GM13976 (cell line): ENCODE measurements at regions not wholly inside any gene's neighbourhood (a gene's known extent, or its start where the extent isn't known, plus 50 kb on each side); places are given as distances from the start of the nearest gene placed in this dataset.

Source experiments
- DNase-seq: peaks from one replicate; pipeline ENCODE4 v3.0.0; 2012; ENCODE audit warnings: low spot score
- in situ Hi-C: fragments of 300-500 bp; cut with MboI; formaldehyde crosslinking; loops from one replicate; pipeline ENCODE4 v1.12.0; 2022; ENCODE audit warnings: low sequenced_read_pairs, mixed read lengths, inconsistent platforms; ENCODE audit not compliant: unreplicated experiment
- TF ChIP-seq, protein P1 (sequence below): IDR thresholded peaks from 2 replicates; pipeline ENCODE4 v1.5.1; 2012; ENCODE audit warnings: borderline replicate concordance, mild to moderate bottlenecking; ENCODE audit not compliant: insufficient read depth; ENCODE audit errors: extremely low read depth, missing control alignments, control extremely low read depth

DNA sequence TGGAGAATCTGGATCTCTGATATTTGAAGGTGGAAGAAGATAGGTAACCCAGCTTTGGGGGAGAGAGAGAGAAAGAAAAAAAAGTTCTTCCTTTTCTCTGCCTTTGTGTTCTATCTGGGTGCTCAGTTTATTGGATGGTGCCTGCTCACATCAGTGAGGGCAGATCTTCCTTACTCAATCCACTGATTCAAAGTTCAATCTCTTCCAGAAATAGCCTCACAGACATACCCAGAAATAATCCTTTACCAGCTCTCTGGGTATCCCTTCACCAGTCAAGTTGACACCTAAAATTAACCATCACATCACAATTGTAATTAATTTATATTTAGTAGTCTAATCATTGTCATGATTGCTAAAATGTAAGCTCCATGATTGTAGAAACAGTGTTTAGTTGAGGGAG is 189.1 kb downstream of the EPM2A start:
- in situ Hi-C loops, result no loop called here

DNA sequence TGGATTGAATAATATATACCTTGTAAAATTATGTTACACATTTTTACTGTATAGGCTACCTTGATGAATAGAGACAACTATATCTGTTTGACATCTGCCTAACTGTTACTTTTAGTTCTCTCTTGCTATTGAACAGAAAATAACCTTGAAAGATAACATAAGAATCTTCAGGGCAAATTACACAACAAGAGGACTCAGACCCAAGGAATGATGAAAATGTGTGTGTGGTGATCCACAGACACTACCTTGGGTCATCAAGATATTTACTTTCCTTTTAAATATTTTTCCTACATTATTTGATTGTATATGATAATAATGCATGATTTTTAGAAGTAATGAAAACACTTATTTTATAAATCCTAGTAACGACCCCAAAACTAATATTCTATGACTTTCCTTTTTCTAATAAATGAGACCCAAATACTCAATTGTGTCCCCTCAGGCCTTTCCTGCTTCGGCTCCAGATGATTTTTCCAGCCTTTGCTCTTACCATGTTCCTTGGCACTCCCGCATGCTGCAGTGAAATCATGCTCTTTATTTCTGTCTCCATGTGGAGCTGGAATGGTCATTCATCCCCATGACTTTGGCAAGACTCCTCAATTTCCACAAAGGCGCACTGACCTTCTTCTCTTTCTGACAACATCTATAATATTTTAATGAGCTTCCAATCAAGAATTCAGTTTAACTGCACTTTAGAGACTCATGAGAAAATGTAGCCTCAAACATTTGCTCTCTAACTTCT is 187.6 kb downstream of the EPM2A start:
- in situ Hi-C loops, result no loop called here
- DNase-seq, result no peak
- TF ChIP-seq, protein P1, sequence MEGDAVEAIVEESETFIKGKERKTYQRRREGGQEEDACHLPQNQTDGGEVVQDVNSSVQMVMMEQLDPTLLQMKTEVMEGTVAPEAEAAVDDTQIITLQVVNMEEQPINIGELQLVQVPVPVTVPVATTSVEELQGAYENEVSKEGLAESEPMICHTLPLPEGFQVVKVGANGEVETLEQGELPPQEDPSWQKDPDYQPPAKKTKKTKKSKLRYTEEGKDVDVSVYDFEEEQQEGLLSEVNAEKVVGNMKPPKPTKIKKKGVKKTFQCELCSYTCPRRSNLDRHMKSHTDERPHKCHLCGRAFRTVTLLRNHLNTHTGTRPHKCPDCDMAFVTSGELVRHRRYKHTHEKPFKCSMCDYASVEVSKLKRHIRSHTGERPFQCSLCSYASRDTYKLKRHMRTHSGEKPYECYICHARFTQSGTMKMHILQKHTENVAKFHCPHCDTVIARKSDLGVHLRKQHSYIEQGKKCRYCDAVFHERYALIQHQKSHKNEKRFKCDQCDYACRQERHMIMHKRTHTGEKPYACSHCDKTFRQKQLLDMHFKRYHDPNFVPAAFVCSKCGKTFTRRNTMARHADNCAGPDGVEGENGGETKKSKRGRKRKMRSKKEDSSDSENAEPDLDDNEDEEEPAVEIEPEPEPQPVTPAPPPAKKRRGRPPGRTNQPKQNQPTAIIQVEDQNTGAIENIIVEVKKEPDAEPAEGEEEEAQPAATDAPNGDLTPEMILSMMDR, result no peak

More for the DNA sequence above, 189.1 kb downstream of the EPM2A start:
- TF ChIP-seq, protein P1, result no peak
- no peak for DNase-seq

DNA sequence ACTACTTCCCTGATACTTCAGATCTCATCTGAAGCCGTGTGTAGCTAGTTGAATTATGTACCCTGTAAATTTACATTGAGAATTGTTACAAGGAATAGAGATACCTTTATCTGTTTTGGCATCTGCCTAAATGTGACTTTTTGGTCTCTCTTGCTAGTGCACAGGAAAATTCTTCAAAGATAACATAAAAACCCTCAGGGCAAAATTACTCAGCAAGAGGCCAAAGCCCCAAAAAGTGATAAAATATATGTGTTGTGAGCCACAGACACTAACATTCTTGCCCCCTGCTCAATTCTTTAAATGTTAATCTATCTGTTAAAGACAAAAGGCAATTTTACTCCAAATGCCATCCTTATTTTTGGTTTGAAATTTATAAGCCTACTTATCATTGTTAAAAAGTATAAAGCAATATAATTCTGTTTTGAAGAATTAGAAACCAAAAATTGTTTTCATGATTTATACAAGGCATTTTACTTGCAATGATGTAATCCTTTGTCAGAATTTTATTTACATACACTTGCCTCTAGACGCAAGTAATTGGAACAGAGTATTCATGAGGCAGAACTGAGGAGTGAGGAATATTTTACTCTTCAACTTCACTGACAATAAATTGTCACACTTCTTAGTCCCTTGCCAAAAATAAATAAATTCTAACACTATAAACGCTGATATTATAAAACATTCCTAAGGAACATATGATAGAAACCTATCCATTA is 186.2 kb downstream of the EPM2A start:
- in situ Hi-C loops, result no loop called here
- no peak for DNase-seq
- TF ChIP-seq, protein P1, result no peak

DNA sequence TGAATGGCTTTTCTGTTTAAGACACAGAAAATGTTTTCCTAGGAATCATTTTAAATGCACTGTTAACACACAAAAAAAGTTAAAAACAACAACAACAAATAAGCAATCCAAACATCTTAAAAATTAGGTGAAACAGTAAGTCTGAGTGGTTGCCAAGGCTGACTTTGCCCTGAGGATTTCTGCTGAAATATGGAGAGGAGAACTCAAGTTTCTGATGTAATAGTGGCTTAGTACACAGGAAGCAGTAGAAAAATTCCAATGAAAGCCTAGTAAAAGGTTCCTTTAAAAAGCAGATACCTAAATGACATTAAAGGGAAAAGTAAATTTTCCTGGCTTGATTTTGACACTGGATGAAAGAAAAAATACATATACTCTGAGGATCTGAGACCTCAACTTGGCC is 184.2 kb downstream of the EPM2A start:
- DNase-seq, result no peak
- TF ChIP-seq, protein P1, result no peak
- in situ Hi-C loops, result no loop called here

DNA sequence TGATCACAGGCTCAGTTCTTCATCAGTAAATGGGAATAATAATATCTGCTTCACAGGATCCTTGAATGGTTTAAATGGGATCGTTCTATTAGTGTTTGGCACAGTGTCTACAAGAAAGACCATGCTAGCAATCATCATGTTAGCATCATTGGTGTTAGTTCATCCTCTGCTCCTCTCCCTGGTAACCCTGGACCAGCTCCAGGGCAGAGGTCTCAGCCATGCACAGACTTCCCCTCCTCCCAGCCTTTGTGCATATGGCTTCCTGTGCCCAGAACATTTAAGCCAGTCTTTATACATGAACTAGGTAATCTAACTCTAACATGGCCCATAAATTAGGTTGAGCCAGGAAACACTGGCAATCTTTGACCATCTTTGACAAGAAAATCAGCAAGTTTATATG is 180.2 kb downstream of the EPM2A start:
- TF ChIP-seq, protein P1, result no peak
- DNase-seq, result no peak
- in situ Hi-C loops, result no loop called here

DNA sequence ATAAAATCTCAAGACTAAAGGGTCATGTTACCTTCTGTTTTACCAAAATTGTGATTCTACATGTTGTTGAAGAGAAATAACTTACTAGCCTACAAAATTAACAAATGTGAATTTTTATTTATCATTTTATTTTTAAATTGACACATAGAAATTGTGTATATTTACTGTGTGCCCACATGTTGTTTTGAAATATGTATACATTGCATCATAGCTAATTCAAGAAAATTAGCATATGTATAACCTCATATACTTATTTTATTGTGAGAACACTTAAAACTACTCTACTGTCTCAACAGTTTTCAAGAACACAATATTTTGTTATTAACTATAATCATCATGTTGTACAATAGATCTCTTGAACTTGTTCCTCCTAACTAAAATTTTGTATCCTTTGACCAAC is 177.8 kb downstream of the EPM2A start:
- TF ChIP-seq, protein P1, result no peak
- in situ Hi-C loops, result no loop called here
- DNase-seq, result no peak
